HG02798 (cell line): ENCODE measurements at regions not wholly inside any gene's neighbourhood (a gene's known extent, or its start where the extent isn't known, plus 50 kb on each side); places are given as distances from the start of the nearest gene placed in this dataset.

Experiments
- ATAC-seq: cut with Tn5 transposase; IDR thresholded peaks from one replicate; pipeline ENCODE4 v1.9.1; 2021; ENCODE audit warnings: mild to moderate bottlenecking; ENCODE audit not compliant: unreplicated experiment, poor library complexity

- no peak for ATAC-seq
These were observed 99.9 kb upstream of the SPRED2 start for GRCh38 chr2:65532326-65532725.

DNA sequence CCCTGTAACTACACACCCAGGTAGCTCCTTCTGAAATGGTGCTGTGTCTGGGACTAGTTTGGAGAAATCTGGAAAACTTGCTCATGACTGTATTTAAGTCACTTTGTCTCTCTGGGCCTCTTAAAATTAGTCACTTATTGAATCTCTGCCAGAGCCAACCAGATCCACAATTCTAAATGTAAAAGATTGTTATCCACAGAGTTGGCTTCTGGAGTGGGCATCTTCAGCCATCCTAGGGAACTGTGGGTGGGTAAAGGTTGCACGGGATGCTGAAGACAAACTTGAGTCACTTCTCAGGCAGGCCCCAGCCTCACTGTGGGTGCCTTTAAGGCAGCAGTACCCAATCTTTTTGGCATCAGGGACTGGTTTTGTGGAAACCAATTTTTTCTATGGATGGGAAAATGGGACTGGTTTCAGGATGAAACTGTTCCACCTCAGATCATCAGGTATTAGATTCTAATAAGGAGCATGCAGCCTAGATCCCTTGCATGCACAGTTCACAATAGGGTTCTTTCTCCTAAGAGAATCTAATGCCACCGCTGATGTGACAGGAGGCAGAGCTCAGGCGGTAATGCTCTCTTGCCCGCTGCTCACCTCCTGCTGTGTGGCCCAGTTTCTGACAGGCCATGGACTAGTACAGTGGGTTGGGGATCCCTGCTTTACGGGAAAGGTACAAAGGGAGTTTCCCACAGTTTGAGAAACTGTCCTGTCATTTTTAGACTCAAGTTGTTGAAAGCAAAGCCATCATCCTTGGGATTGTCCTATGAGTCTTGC lies 98.3 kb upstream of the SPRED2 start:
- no peak for ATAC-seq

DNA sequence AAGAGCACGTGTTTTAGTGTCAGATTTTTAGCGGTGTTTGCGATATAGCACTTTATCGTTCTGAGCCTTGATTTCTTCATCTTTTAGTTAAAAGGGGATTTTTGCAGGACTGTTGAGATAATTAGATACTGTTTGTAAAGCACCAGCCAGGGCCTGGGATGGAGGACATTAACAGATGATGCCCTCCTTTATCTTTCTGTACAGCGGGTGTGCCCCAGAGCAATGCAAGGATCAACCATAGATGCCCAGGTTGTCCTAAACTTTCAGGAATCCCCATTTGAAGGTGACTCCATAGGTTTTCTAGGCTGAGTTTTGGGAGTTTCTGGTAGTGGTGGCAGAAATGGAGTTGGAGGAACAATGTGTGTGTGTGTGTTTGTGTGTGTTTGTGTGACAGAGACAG lies 97.0 kb upstream of the SPRED2 start:
- no peak for ATAC-seq

- no peak for ATAC-seq
These were observed 95.8 kb upstream of the SPRED2 start for GRCh38 chr2:65528241-65528574.

DNA sequence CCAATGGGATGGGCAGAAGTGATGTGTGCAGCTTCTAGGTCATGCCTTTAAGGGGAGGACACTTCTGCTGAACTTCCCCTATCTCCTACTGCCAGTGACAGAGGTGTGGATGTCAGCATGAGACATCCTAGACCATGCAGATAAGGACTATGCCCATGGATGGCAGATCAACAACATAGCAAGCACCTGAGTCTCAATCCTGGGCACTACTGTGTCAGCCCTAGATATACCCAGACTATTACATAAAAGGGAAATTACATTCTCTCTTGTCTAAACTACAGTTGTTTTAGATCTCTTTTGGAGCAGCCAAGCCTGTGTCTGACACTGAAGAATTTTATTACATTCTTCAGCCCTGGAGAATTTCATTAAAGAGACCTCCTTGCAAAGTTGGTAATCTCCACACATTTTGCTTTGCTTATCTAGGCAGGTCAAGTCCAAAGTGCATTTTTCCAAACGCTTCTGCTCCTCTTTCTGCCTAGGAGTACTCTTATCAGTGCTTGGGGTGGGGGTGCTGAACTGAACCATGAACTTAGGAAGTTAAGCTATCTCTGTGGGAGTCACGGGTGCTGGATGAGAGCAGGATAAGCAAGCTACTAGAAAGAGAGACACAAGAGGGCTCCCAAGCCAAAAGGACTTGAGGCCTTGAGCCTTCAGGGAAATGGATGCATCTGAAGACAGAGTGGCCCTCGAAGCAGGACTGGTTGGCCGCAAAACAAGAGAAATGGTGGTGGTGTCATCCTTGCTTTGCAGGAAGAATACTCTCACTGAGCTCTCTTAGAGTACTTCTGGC lies 95.2 kb upstream of the SPRED2 start:
- no peak for ATAC-seq

GRCh38 chr2:65525616-65526231 lies 93.3 kb upstream of the SPRED2 start:
- ATAC-seq: no peak

DNA sequence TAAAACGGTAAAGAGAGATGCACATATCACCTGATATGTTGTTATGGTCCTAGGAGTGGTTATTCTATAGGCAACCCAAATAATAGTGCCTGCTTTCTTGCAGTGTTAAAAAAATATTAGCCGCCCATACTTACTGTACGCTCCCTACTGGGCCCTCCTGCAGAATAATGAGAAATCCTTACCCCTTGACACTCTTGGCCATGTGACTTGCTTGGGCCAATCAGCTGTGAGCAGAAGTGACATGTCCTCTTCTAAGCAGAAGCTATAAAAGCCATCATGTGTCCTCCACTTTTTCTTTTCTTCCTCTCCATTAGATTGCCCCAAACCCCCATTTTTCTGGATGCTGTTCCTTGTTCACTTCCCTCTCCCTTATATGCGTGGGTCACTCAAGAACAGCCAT lies 90.5 kb upstream of the SPRED2 start:
- ATAC-seq: no peak

DNA sequence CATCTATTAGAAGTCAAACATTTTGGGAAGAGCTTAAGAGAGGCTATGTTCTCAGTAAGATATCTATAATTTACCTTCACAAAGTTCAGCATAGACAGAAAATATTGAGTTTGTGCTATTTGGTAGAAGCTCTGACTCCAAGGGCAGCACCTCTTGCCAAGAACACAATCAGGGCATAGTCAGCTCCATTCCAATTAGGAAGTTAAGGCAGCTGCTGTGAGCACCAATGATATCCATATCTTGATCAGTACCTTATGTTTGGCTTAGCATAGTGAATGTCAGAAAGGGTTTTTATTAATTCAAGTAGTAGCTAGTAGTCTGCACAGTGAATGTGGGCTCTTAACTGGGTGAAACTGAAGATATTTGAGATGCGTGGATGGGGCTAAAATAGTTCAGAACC lies 86.4 kb upstream of the SPRED2 start:
- ATAC-seq: no peak

DNA sequence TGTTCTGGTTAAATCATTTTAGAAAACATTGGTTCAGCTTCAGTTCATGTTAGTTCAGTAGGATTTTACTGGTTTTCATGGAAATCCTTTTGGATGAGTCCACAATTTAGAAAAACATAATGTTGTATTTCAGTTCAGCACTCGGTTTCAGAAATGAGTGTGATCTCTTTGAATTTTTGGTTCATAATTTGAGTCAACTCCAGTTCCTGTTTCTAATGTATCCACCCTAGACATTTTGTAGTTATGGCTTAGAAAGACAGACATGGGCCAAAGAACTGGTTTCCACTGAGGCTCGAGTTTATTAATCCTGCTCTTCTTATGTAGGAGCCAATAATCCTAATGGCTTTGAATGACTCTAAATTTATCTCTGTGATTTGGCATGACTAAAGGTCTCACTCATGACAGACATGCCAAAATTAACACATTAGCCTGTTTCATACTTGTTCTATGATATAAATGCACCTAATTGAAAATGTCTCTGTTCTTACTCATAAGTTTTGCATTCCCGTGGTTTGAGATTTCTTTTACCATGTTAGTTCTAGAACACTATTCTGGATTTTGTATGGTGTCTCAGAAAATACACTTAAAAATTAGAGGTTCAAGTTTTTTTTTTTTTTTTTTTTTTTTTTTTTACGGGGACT lies 82.3 kb upstream of the SPRED2 start:
- no peak for ATAC-seq

DNA sequence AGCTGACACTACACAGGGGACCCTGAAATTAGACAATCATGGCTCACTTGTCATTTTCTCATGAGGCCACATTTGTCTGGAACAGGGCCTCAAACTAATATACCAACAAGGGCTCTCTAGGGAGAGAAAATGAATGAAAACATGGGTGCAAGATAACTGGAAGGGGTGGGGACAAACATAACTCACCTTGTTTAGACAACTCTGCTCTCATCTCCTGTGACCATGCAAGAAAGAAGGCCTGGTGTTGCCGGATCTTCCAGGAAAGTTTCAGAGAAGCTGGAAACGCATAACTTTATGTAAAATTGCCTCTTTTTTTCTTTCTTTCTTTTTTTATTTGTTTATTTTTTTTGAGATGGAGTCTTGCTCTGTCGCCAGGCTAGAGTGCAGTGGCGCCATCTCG lies 80.4 kb upstream of the SPRED2 start:
- ATAC-seq: no peak

GRCh38 chr2:65511306-65511705 lies 78.9 kb upstream of the SPRED2 start:
- no peak for ATAC-seq

DNA sequence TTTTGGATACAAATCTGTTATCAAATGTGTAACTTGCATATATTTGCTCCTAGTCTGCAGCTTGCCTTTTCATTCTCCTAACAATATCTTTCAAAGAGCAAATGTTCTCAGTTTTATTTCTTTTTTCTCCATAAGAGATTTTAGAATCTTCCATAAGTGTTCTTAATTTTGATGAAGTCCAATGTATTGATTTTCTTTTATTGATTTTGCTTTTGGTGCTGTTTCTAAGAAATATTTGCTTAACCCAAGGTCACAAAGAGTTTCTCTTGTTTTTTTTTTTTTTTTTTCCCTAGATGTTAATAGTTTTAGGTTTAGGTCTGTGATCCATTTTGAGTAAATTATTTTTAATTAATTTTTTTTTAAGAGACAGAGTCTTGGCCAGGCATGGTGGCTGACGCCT lies 75.8 kb upstream of the SPRED2 start:
- no peak for ATAC-seq

DNA sequence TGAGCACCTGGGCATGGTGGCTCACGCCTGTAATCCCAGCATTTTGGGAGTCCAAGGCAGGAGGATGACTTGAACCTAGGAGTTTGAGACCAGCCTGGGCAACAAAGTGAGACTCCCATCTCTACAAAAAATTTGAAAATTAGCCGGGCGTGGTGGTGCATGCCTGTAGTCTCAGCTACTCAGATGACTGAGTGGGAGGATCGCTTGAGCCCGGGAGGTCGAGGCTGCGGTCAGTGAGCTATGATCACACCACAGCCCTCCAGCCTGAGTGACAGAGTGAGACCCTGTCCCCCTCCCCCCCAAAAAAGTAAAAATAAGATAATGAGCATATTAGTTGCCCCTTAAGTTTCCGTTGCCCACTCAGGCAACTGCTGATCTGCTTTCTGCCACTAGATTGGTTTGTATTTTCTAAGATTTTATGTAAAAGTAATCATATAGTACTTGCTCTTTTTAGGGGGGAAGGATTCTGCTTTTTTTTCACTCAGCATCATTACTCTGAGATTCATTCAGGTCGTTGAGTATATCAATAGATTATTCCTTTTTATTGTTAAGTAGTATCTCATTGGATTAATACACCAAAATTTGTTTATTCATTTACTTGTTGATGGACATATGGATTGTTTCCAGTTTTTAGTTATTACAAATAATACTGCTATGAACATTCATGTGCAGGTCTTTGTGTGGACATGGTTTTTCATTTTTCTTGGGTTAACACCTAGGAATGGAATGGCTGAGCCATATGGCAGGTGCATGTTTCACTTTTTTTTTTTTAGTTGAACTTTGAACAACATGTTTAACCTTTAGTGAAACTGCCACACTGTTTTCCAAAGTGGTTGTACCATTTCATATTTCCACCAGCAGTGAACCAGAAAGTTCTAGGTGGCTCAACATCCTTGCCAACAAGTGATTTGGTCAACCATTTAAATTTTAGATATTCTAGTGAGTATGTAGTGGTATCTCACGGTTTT lies 75.0 kb upstream of the SPRED2 start:
- ATAC-seq: no peak

GRCh38 chr2:65504814-65505697 lies 72.7 kb upstream of the SPRED2 start:
- ATAC-seq: no peak

DNA sequence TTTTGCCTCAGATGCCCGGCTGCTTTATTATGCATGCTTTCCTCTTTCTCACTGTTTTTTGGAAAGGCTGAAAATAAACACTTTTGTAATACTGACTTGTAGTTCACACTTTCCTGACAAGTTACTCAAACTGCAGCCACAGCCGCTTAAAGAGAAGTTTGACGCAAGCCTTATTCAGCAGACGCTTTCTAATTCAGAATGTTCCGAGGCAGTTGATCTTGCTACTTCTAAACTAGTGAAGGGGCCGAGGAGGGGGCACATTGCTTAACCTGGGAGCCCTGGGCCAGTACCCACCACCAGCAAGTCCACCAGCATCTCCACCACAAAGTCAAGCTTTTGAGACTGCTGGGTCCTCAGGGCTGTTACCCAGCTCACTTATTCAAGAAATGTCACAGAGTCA lies 71.8 kb upstream of the SPRED2 start:
- no peak for ATAC-seq

- ATAC-seq: no peak
These were observed 71.3 kb upstream of the SPRED2 start for GRCh38 chr2:65503746-65504145.

DNA sequence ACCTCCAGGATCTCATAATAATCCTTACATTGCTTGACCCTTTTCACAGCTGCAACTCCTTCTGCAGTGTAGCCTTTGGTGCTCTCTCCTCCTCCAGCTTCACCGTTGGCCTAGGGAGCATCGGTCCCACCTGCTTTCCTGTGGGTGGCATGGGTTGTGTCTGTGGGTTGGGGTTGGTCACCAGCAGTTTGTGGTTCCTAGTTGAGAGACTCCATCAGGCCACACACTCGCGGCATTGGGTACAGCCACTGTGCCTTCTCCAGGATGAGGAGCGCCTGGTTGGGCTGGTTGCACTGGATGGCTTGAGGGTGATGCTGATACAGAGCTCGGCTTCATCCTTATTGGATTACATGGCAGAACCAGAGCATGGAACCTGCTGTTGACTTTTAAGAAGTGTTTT lies 69.4 kb upstream of the SPRED2 start:
- ATAC-seq: no peak

DNA sequence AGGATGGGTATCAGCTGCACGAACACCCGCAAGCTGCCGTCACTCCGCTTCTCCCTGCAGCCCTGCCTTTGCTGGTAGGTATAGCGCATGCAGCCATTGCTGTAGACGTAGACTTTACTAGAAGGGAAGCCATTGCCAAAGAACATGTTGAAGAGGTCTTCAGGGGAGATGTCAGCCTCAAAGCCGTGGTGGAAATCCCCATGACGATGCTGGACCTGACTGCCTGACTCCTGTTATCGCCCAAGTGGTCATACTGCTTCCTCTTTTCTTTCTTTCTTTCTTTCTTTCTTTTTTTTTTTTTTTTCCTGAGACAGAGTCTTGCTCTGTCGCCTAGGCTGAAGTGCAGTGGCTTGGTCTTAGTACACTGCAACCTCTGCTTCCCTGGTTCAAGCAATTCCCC lies 68.7 kb upstream of the SPRED2 start:
- peak; percentile 59 for ATAC-seq
